ENCODE measurements at regions not wholly inside any gene's neighbourhood (a gene's known extent, or its start where the extent isn't known, plus 50 kb on each side); places are given as distances from the start of the nearest gene placed in this dataset.
A peak's percentile ranks its signal among the peaks of the same experiment; 100 is the strongest.

- H3K4me3 ChIP-seq (ENCODE audit: low read length): no peak overlapping the region
- no peak overlapping the region for H3K27ac ChIP-seq (ENCODE audit: low read length)
- no peaks in the 10 kb centered on the region for H3K9me2 ChIP-seq (replicated peaks; ENCODE audit: insufficient read depth, low read length)
- no peak overlapping the region for H2AFZ ChIP-seq (ENCODE audit: low read length)
- H3K79me2 ChIP-seq (ENCODE audit: low read length): no peaks in the 10 kb centered on the region
- no peaks in the 10 kb centered on the region for H3K36me3 ChIP-seq (ENCODE audit: insufficient read depth, low read length)
- no peak for DNase-seq
- no peak overlapping the region for H3K4me2 ChIP-seq (ENCODE audit: low read depth, low read length, poor library complexity, severe bottlenecking)
- H4K20me1 ChIP-seq (ENCODE audit: insufficient read depth, low read depth, low read length): no peaks in the 10 kb centered on the region
- no peaks in the 10 kb centered on the region for H3K9me3 ChIP-seq (ENCODE audit: low read length)
- no peaks in the 10 kb centered on the region for H3K4me1 ChIP-seq (ENCODE audit: low read length)
- no peak overlapping the region for H3K9ac ChIP-seq (ENCODE audit: low read length)
- H3K27me3 ChIP-seq (ENCODE audit: low read length): no peaks in the 10 kb centered on the region
Measured at GRCh38 chr2:12979066-12979465, 262.3 kb downstream of the TRIB2 start.

GRCh38 chr2:12980817-12981216 is 264.1 kb downstream of the TRIB2 start:
- H4K20me1 ChIP-seq (ENCODE audit: insufficient read depth, low read depth, low read length): no peaks in the 10 kb centered on the region
- H3K9ac ChIP-seq (ENCODE audit: low read length): no peak overlapping the region
- no peaks in the 10 kb centered on the region for H3K9me2 ChIP-seq (replicated peaks; ENCODE audit: insufficient read depth, low read length)
- no peaks in the 10 kb centered on the region for H3K36me3 ChIP-seq (ENCODE audit: insufficient read depth, low read length)
- H3K27ac ChIP-seq (ENCODE audit: low read length): no peak overlapping the region
- H3K4me1 ChIP-seq (ENCODE audit: low read length): no peaks in the 10 kb centered on the region
- H3K4me3 ChIP-seq (ENCODE audit: low read length): no peak overlapping the region
- DNase-seq: no peak
- no peaks in the 10 kb centered on the region for H3K9me3 ChIP-seq (ENCODE audit: low read length)
- H3K27me3 ChIP-seq (ENCODE audit: low read length): no peaks in the 10 kb centered on the region
- H3K4me2 ChIP-seq (ENCODE audit: low read depth, low read length, poor library complexity, severe bottlenecking): no peak overlapping the region
- H3K79me2 ChIP-seq (ENCODE audit: low read length): no peaks in the 10 kb centered on the region
- H2AFZ ChIP-seq (ENCODE audit: low read length): no peak overlapping the region

GRCh38 chr2:12982149-12982584 is 265.4 kb downstream of the TRIB2 start:
- H3K27me3 ChIP-seq (ENCODE audit: low read length): no peaks in the 10 kb centered on the region

GRCh38 chr2:12987246-12987645 is 270.5 kb downstream of the TRIB2 start:
- H2AFZ ChIP-seq (ENCODE audit: low read length): no peak overlapping the region
- H3K79me2 ChIP-seq (ENCODE audit: low read length): no peaks in the 10 kb centered on the region
- no peaks in the 10 kb centered on the region for H3K4me1 ChIP-seq (ENCODE audit: low read length)
- DNase-seq: no peak
- no peak overlapping the region for H3K4me3 ChIP-seq (ENCODE audit: low read length)
- no peak overlapping the region for H3K4me2 ChIP-seq (ENCODE audit: low read depth, low read length, poor library complexity, severe bottlenecking)
- H3K27me3 ChIP-seq (ENCODE audit: low read length): no peaks in the 10 kb centered on the region
- H3K27ac ChIP-seq (ENCODE audit: low read length): no peak overlapping the region
- no peak overlapping the region for H3K9ac ChIP-seq (ENCODE audit: low read length)
- H4K20me1 ChIP-seq (ENCODE audit: insufficient read depth, low read depth, low read length): no peaks in the 10 kb centered on the region
- no peaks in the 10 kb centered on the region for H3K9me2 ChIP-seq (replicated peaks; ENCODE audit: insufficient read depth, low read length)
- H3K9me3 ChIP-seq (ENCODE audit: low read length): no peaks in the 10 kb centered on the region
- H3K36me3 ChIP-seq (ENCODE audit: insufficient read depth, low read length): no peaks in the 10 kb centered on the region

More at GRCh38 chr2:12982149-12982584, 265.4 kb downstream of the TRIB2 start:
- H3K4me2 ChIP-seq (ENCODE audit: low read depth, low read length, poor library complexity, severe bottlenecking): no peak overlapping the region
- no peaks in the 10 kb centered on the region for H3K36me3 ChIP-seq (ENCODE audit: insufficient read depth, low read length)
- no peaks in the 10 kb centered on the region for H4K20me1 ChIP-seq (ENCODE audit: insufficient read depth, low read depth, low read length)
- no peaks in the 10 kb centered on the region for H3K9me2 ChIP-seq (replicated peaks; ENCODE audit: insufficient read depth, low read length)
- H3K9me3 ChIP-seq (ENCODE audit: low read length): no peaks in the 10 kb centered on the region
- no peaks in the 10 kb centered on the region for H3K79me2 ChIP-seq (ENCODE audit: low read length)
- DNase-seq: no peak
- no peaks in the 10 kb centered on the region for H3K4me1 ChIP-seq (ENCODE audit: low read length)
- no peak overlapping the region for H2AFZ ChIP-seq (ENCODE audit: low read length)
- no peak overlapping the region for H3K9ac ChIP-seq (ENCODE audit: low read length)
- H3K27ac ChIP-seq (ENCODE audit: low read length): no peak overlapping the region
- H3K4me3 ChIP-seq (ENCODE audit: low read length): no peak overlapping the region

- Histone ChIP-seq H3K9ac (ENCODE audit: low read length) (no peak overlapping the region), H3K36me3 (ENCODE audit: insufficient read depth, low read length) (no peaks in the 10 kb centered on the region), H2AFZ (ENCODE audit: low read length) (no peak overlapping the region), H3K4me2 (ENCODE audit: low read depth, low read length, poor library complexity, severe bottlenecking) (no peak overlapping the region), H3K27me3 (ENCODE audit: low read length) (no peaks in the 10 kb centered on the region), H3K4me3 (ENCODE audit: low read length) (no peak overlapping the region), H3K9me2 (replicated peaks; ENCODE audit: insufficient read depth, low read length) (no peaks in the 10 kb centered on the region), H3K4me1 (ENCODE audit: low read length) (no peaks in the 10 kb centered on the region), H3K79me2 (ENCODE audit: low read length) (no peaks in the 10 kb centered on the region), H3K9me3 (ENCODE audit: low read length) (no peaks in the 10 kb centered on the region), H3K27ac (ENCODE audit: low read length) (no peak overlapping the region), H4K20me1 (ENCODE audit: insufficient read depth, low read depth, low read length) (no peaks in the 10 kb centered on the region)
- no peak for DNase-seq
Measured at GRCh38 chr2:12988279-12988678, 271.5 kb downstream of the TRIB2 start.

- Histone ChIP-seq H3K27me3 (ENCODE audit: low read length) (no peaks in the 10 kb centered on the region), H4K20me1 (ENCODE audit: insufficient read depth, low read depth, low read length) (no peaks in the 10 kb centered on the region), H3K4me3 (ENCODE audit: low read length) (no peak overlapping the region), H3K9me3 (ENCODE audit: low read length) (no peaks in the 10 kb centered on the region), H3K9me2 (replicated peaks; ENCODE audit: insufficient read depth, low read length) (no peaks in the 10 kb centered on the region), H3K4me1 (ENCODE audit: low read length) (no peaks in the 10 kb centered on the region), H3K36me3 (ENCODE audit: insufficient read depth, low read length) (no peaks in the 10 kb centered on the region), H3K9ac (ENCODE audit: low read length) (no peak overlapping the region), H3K79me2 (ENCODE audit: low read length) (no peaks in the 10 kb centered on the region), H3K27ac (ENCODE audit: low read length) (no peak overlapping the region), H3K4me2 (ENCODE audit: low read depth, low read length, poor library complexity, severe bottlenecking) (no peak overlapping the region), H2AFZ (ENCODE audit: low read length) (no peak overlapping the region)
- DNase-seq: peak; percentile 65
Measured at GRCh38 chr2:12990523-12990922, 273.8 kb downstream of the TRIB2 start.

- Histone ChIP-seq H3K36me3 (ENCODE audit: insufficient read depth, low read length) (no peaks in the 10 kb centered on the region), H3K27ac (ENCODE audit: low read length) (no peak overlapping the region), H3K4me2 (ENCODE audit: low read depth, low read length, poor library complexity, severe bottlenecking) (no peak overlapping the region), H3K9me3 (ENCODE audit: low read length) (no peaks in the 10 kb centered on the region), H3K4me3 (ENCODE audit: low read length) (no peak overlapping the region), H2AFZ (ENCODE audit: low read length) (no peak overlapping the region), H3K9me2 (replicated peaks; ENCODE audit: insufficient read depth, low read length) (no peaks in the 10 kb centered on the region), H3K9ac (ENCODE audit: low read length) (no peak overlapping the region), H4K20me1 (ENCODE audit: insufficient read depth, low read depth, low read length) (no peaks in the 10 kb centered on the region), H3K79me2 (ENCODE audit: low read length) (no peaks in the 10 kb centered on the region), H3K27me3 (ENCODE audit: low read length) (no peaks in the 10 kb centered on the region), H3K4me1 (ENCODE audit: low read length) (no peaks in the 10 kb centered on the region)
- DNase-seq: no peak
Measured at GRCh38 chr2:12998685-12999084, 281.9 kb downstream of the TRIB2 start.

GRCh38 chr2:13000664-13001363 is 284.1 kb downstream of the TRIB2 start:
- no peak overlapping the region for H2AFZ ChIP-seq (ENCODE audit: low read length)

More at GRCh38 chr2:13000664-13001363, 284.1 kb downstream of the TRIB2 start:
- no peak overlapping the region for H3K4me3 ChIP-seq (ENCODE audit: low read length)
- H3K36me3 ChIP-seq (ENCODE audit: insufficient read depth, low read length): no peaks in the 10 kb centered on the region
- H3K9ac ChIP-seq (ENCODE audit: low read length): no peak overlapping the region
- no peak for DNase-seq
- H3K9me3 ChIP-seq (ENCODE audit: low read length): no peaks in the 10 kb centered on the region
- H3K4me2 ChIP-seq (ENCODE audit: low read depth, low read length, poor library complexity, severe bottlenecking): no peak overlapping the region
- no peak overlapping the region for H3K27ac ChIP-seq (ENCODE audit: low read length)
- no peaks in the 10 kb centered on the region for H3K79me2 ChIP-seq (ENCODE audit: low read length)
- H3K27me3 ChIP-seq (ENCODE audit: low read length): no peaks in the 10 kb centered on the region
- H3K4me1 ChIP-seq (ENCODE audit: low read length): no peaks in the 10 kb centered on the region
- H3K9me2 ChIP-seq (replicated peaks; ENCODE audit: insufficient read depth, low read length): no peaks in the 10 kb centered on the region
- no peaks in the 10 kb centered on the region for H4K20me1 ChIP-seq (ENCODE audit: insufficient read depth, low read depth, low read length)

All from Karpas-422 (cell line).